ENCODE measurements at regions not wholly inside any gene's neighbourhood (a gene's known extent, or its start where the extent isn't known, plus 50 kb on each side); places are given as distances from the start of the nearest gene placed in this dataset.

- no peak for TF ChIP-seq CTCF (IDR thresholded peaks at IDR 0.05)
- no peak for TF ChIP-seq POLR2A (IDR thresholded peaks at IDR 0.05)
Measured at GRCh38 chr1:220450927-220451326, 77.0 kb upstream of the MARK1 start.

All from thyroid gland (tissue), 4 donors.